ENCODE measurements at regions not wholly inside any gene's neighbourhood (a gene's known extent, or its start where the extent isn't known, plus 50 kb on each side); places are given as distances from the start of the nearest gene placed in this dataset.
"Not testable (repeated sequence)": the region's sequence is repeated elsewhere in the genome, so short reads cannot be mapped to it uniquely, and the experiment has no call there.

DNA sequence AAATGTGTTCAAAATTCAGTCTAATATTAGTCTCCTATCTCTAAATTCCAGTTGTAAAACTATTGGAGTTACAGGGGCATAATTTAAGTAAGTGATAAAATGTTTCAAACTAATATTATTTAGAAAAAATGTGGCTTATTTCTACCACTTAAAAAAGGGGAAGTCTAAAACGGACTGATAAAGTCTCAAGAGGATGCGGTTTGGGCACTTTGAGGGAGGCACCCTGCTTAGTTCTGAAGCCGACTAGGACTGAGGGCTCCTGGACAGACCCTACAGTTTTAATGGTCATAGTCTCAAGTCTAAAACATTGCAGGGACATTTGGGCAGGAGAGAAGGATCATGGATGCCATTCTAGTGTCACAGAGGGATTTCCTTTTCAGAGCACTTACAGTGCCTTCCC lies 566.3 kb downstream of the NR2F2 start:
- intact Hi-C loops (cut with DNase I), result no loop called here

DNA sequence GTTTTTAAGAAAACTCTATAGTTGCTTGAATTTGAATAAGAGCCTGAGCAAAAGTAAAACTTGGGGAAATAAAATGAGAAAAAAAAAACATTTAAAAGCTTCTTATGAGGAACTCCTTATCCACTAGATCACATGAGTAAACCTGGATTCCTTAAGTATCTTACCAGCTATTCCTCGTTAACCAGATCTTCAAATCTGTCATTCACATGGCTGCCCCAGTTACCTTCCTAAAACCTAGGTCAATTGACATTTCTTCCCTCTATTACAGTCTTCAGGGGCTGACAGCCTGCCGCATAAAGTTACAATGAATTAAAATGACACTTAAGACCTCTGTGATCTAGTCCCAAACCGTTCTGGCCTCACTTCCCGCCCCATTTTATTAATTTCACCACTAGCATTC lies 583.6 kb downstream of the NR2F2 start:
- intact Hi-C loops (cut with DNase I), result no loop called here
- DNase-seq, result no peak

More for the DNA sequence above, 566.3 kb downstream of the NR2F2 start:
- no peak for DNase-seq

- DNase-seq, result no peak
- intact Hi-C loops (cut with DNase I), result no loop called here
These were observed 586.2 kb downstream of the NR2F2 start for GRCh38 chr15:96916750-96917149.

- intact Hi-C loops (cut with DNase I), result no loop called here
- DNase-seq, result no peak
These were observed 594.1 kb downstream of the NR2F2 start for GRCh38 chr15:96924570-96924969.

DNA sequence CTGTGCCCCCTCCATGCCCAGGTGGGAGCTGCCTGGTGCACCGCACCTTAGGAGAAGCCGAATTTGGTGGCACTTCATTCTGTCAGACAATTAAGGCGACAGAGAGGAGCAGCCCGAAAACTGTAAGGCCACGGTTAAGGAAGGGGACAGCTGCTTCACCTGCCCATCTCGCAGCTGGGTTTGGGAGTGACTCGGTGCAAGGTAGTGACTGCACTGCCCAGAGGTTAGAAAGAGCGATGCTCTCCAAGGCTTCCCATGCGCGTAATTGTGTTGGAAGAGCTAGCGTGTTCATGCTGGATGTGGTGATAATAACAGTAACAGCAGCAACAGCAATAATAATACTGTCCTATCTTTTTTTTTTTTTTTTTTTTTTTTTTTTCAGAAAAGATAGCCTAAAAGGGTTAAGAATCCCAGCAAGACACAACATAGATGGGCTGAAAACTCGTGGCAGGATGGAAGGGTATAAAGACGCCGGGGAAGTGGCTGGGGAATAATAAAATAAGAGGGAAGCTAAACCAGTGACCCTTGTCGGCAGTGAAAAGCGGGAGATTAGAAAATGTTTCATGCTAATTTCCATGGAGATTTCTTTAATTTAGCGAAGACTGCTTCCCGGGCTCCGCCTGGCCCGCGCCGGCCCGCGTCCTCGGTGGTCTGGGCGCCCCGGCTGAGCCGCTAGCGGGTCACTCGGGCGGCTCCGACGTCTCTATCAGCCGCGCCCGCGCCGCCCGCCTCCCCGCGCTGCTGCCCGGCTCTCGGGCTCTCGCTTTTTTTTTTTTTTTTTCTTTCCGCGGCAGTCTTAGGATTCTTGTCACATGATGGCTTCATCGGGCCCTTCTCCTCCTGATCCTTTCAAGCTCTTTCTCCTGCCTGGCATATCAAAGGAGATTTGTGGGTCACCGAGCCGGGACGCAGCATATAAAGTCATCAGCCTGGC lies 617.1 kb downstream of the NR2F2 start:
- no peak for DNase-seq
- intact Hi-C loops (cut with DNase I), result no loop called here

- DNase-seq, result no peak
- intact Hi-C loops (cut with DNase I), result no loop called here
These were observed 618.5 kb downstream of the NR2F2 start for GRCh38 chr15:96948981-96949380.

GRCh38 chr15:96958721-96959120 lies 628.2 kb downstream of the NR2F2 start:
- no peak for DNase-seq

DNA sequence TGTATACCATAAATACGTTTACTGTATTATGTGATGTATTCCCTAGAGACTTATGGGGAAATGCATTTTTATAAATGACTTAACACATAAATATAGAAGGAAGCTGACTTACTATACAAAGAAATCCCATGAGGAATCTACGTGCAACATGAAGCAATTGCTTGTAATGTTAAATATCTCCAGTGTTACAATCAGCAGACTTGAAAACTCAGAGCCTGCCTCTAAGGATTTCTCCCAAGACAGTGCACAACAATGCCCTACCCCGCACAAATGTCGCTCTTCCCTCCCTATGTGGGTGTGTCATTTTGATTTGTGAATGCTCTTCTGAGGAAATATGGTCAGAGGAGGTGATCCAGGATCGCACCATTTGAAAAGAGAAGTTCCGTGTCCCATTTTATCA lies 629.0 kb downstream of the NR2F2 start:
- intact Hi-C loops (cut with DNase I), result no loop called here
- DNase-seq, result no peak

More at GRCh38 chr15:96958721-96959120, 628.2 kb downstream of the NR2F2 start:
- intact Hi-C loops (cut with DNase I), result no loop called here

DNA sequence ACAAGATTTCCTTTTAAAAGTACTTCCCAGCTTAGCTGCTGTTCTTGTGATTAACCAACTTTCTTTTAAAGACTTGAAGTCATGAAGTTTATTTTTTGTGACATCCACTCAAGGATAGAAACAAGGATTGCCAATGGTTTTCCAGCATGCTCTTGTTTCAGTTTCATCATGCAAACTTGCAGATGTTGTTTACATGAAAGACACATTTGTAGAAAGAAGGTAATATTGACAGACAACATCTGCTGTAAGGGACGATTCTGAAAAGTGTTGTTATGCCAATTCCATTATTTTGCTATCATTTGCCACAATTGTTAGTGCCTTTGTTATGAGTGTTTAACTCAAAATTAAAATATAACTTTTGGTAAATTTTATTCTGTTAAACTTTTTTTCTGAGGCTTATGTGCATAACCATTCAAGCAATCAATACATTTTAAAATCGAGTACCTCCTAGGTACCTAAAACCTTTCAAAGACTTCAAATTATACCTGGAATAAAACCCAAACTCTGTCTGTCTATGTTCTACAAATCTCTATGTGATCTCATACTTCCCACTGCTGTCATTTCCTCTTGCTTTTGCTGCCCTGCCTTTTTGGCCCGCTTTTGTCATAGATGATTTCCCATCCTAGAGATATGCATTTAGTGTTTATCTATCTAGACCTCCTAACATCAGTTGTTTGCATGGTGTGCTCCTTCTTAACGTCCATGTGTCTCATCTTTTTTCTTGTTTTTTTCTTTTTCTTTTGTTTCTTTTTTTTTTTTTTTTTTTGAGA lies 630.4 kb downstream of the NR2F2 start:
- intact Hi-C loops (cut with DNase I), result no loop called here
- DNase-seq, result no peak

- intact Hi-C loops (cut with DNase I), result no loop called here
- DNase-seq, result no peak
These were observed 636.1 kb downstream of the NR2F2 start for GRCh38 chr15:96966554-96966953.

GRCh38 chr15:96969732-96970710 lies 639.5 kb downstream of the NR2F2 start:
- intact Hi-C loops (cut with DNase I), result no loop called here
- DNase-seq, result no peak

GRCh38 chr15:96972201-96972600 lies 641.7 kb downstream of the NR2F2 start:
- intact Hi-C loops (cut with DNase I), result no loop called here
- no peak for DNase-seq

DNA sequence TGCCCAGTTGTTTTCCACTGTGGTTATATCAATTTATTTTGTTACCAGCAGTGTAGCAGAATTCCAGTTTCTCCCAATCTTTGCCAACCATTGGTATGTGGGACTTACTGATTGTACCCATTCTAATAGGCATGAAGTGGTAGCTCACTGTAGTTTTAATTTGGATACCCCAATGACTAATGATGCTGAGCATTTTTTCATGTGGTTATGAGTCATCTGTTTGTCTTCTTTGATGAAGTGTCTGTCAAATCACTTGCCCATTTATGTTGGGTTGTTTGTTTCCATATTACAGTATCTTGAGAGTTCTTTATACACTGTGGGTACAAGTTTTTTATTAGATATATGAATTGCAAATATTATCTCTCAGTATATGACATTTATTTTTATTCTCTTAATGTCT lies 644.3 kb downstream of the NR2F2 start:
- intact Hi-C loops (cut with DNase I), result no loop called here
- no peak for DNase-seq

- DNase-seq, result no peak
- intact Hi-C loops (cut with DNase I), result no loop called here
These were observed 647.4 kb downstream of the NR2F2 start for GRCh38 chr15:96977886-96978285.

DNA sequence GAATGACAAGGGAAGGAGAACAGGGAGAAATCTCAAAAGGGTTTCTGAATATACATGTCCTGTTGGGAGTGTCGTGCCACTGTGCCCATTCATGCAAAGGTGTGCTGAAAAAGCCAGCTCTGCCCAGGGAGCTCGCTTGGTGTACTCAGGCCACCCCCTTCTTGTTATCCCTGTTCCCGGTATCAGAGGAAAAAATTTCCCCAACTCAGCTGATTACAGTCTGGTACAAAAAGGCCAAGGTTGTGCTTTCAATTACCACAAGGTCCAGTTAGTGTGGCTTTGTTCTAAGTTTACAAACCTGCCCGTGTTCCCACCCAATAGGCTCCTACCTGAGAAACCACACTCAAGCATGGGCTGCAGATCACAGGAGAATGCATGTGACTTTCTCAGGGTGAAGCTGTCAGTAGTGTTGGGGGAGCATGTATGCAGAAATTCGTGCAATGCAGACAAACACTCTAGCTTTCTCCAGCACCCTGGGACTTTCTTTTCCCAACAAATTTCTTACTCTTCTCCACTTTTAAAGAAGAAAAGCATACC lies 648.5 kb downstream of the NR2F2 start:
- DNase-seq, result no peak
- intact Hi-C loops (cut with DNase I), result no loop called here

DNA sequence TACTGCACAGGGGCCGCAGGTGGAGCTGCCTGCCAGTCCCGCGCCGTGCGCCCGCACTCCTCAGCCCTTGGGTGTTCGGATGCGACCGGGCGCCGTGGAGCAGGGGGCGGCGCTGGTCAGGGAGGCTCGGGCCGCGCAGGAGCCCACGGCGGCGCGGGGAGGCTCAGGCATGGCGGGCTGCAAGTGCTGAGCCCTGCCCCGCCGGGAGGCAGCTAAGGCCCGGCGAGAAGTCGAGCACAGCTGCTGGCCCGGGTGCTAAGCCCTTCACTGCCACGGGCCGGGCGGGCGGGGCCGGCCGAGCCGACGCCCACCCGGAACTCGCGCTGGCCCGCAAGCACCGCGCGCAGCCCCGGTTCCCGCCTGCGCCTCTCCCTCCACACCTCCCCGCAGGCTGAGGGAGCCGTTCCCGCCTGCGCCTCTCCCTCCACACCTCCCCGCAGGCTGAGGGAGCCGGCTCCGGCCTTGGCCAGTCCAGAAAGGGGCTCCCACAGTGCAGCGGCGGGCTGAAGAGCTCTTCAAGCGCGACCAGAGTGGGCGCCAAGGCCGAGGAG lies 653.7 kb downstream of the NR2F2 start:
- not testable (repeated sequence) for DNase-seq

DNA sequence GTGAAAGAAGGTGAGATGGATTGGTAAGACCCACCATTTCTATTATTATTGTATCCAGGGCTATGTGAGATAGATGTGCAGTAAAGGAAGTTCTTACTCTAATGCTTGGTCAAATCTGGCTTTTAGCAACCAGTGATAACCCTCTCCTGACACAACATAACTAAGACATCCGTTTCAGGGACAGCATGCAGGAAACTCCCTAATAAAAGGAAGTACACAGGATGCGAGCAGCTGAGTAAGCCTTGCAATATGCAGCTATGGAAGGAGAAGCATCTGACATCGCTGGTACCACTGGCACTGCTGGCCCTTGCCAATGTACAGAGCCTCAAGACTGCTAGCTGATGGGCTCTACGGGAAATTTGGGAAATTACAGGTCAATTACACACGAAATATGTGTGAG lies 662.3 kb downstream of the NR2F2 start:
- DNase-seq, result no peak
- intact Hi-C loops (cut with DNase I), result no loop called here

More for the DNA sequence above, 653.7 kb downstream of the NR2F2 start:
- intact Hi-C loops (cut with DNase I), result not testable (repeated sequence)

DNA sequence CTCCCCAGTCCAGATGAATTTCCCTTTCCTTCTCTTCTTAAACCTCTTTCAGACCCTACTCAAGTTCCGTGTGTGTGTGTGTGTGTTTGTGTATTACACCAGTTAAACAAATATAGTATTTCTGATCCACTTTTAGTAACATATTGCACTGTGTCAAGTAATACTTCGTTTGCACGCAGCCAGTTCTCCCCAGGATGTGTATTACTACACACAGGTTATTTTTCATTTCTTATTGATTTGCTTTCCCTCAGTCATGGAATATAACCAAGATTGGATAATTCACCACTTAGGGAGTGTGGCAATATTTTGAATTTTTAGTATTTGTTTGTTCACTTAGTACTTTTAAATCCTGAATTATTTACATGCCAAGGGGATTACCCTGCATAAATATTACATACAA lies 667.0 kb downstream of the NR2F2 start:
- intact Hi-C loops (cut with DNase I), result no loop called here
- DNase-seq, result no peak

- no peak for DNase-seq
- intact Hi-C loops (cut with DNase I), result no loop called here
These were observed 678.5 kb downstream of the NR2F2 start for GRCh38 chr15:97009031-97009431.

Measured in head of caudate nucleus (tissue), 42 donors.